IMR-90 (cell line): ENCODE measurements at regions not wholly inside any gene's neighbourhood (a gene's known extent, or its start where the extent isn't known, plus 50 kb on each side); places are given as distances from the start of the nearest gene placed in this dataset.
"Not testable (repeated sequence)": the region's sequence is repeated elsewhere in the genome, so short reads cannot be mapped to it uniquely, and the experiment has no call there.

Experiments
- BHLHE40 ChIP-seq: fragments of 150-350 bp; IDR thresholded peaks from 2 replicates; pipeline ENCODE4 v1.6.1; 2016; ENCODE audit warnings: mild to moderate bottlenecking, low read depth, low read length
- CEBPB ChIP-seq: IDR thresholded peaks from 2 replicates; pipeline ENCODE4 v1.6.1; 2012; ENCODE audit warnings: low read depth, low read length, improper control_type of control experiment
- CHD1 ChIP-seq: IDR thresholded peaks from 2 replicates; pipeline ENCODE4 v1.6.1; 2012; ENCODE audit warnings: low read depth, low read length, improper control_type of control experiment
- FOS ChIP-seq: fragments of 150-350 bp; IDR thresholded peaks from 2 replicates; pipeline ENCODE4 v1.6.1; 2016; ENCODE audit warnings: low read depth, low read length
- MAFK ChIP-seq: IDR thresholded peaks from 2 replicates; pipeline ENCODE4 v1.6.1; 2012; ENCODE audit warnings: low read depth, low read length, improper control_type of control experiment
- POLR2A ChIP-seq: IDR thresholded peaks from 2 replicates; pipeline ENCODE4 v1.6.1; 2012; ENCODE audit warnings: mild to moderate bottlenecking, low read depth, low read length
- RAD21 ChIP-seq: IDR thresholded peaks from 2 replicates; pipeline ENCODE4 v1.6.1; 2012; ENCODE audit warnings: low read length, improper control_type of control experiment
- RCOR1 ChIP-seq: IDR thresholded peaks from 2 replicates; pipeline ENCODE4 v1.6.1; 2012; ENCODE audit warnings: mild to moderate bottlenecking, low read length, improper control_type of control experiment; ENCODE audit not compliant: insufficient replicate concordance
- SMC3 ChIP-seq: fragments of 150-350 bp; IDR thresholded peaks from 2 replicates; pipeline ENCODE4 v1.6.1; 2016; ENCODE audit warnings: low read depth, mild to moderate bottlenecking, antibody characterized with exemption, low read length, moderate library complexity
- TF ChIP-seq, protein P1 (sequence below): conservative IDR thresholded peaks from 2 replicates; pipeline ENCODE4 v1.5.1; 2012; ENCODE audit warnings: mild to moderate bottlenecking, low read depth, low read length, improper control_type of control experiment

DNA sequence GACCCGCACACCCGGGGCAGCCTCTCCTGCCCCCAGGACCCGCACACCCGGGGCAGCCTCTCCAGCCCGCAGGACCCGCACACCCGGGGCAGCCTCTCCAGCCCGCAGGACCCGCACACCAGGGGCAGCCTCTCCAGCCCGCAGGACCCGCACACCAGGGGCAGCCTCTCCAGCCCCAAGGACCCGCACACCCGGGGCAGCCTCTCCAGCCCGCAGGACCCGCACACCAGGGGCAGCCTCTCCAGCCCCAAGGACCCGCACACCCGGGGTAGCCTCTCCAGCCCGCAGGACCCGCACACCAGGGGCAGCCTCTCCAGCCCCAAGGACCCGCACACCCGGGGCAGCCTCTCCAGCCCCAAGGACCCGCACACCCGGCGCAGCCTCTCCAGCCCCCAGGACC is 108.5 kb downstream of the PDGFA start:
- TF ChIP-seq, protein P1, sequence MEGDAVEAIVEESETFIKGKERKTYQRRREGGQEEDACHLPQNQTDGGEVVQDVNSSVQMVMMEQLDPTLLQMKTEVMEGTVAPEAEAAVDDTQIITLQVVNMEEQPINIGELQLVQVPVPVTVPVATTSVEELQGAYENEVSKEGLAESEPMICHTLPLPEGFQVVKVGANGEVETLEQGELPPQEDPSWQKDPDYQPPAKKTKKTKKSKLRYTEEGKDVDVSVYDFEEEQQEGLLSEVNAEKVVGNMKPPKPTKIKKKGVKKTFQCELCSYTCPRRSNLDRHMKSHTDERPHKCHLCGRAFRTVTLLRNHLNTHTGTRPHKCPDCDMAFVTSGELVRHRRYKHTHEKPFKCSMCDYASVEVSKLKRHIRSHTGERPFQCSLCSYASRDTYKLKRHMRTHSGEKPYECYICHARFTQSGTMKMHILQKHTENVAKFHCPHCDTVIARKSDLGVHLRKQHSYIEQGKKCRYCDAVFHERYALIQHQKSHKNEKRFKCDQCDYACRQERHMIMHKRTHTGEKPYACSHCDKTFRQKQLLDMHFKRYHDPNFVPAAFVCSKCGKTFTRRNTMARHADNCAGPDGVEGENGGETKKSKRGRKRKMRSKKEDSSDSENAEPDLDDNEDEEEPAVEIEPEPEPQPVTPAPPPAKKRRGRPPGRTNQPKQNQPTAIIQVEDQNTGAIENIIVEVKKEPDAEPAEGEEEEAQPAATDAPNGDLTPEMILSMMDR = not testable (repeated sequence)
- TF ChIP-seq POLR2A, CHD1, SMC3, FOS, RAD21, RCOR1, MAFK, CEBPB, BHLHE40: not testable (repeated sequence)
